Upper lobe of left lung (tissue), 4 donors: ENCODE measurements at regions not wholly inside any gene's neighbourhood (a gene's known extent, or its start where the extent isn't known, plus 50 kb on each side); places are given as distances from the start of the nearest gene placed in this dataset.

ENCODE experiments used
- POLR2A ChIP-seq, 4 donors: fragments of 450-650 bp; IDR thresholded peaks; one replicate each; pipeline ENCODE4 v1.5.1; 2016 to 2017; ENCODE audit warnings: antibody characterized with exemption in 4 of 4, mild to moderate bottlenecking in 2 of 4
- TF ChIP-seq, protein P1 (sequence below), 6 experiments: fragments of 450-650 bp in 4 of 6; fragments of 200-600 bp in 2 of 6; sonication (generic) in 2 of 6; IDR thresholded peaks; one replicate each; pipeline ENCODE4 v1.5.1; 2016 to 2019; ENCODE audit warnings: antibody characterized with exemption in 6 of 6

GRCh38 chr13:73782450-73783449, 351.5 kb downstream of the KLF12 start:
- TF ChIP-seq, protein P1, sequence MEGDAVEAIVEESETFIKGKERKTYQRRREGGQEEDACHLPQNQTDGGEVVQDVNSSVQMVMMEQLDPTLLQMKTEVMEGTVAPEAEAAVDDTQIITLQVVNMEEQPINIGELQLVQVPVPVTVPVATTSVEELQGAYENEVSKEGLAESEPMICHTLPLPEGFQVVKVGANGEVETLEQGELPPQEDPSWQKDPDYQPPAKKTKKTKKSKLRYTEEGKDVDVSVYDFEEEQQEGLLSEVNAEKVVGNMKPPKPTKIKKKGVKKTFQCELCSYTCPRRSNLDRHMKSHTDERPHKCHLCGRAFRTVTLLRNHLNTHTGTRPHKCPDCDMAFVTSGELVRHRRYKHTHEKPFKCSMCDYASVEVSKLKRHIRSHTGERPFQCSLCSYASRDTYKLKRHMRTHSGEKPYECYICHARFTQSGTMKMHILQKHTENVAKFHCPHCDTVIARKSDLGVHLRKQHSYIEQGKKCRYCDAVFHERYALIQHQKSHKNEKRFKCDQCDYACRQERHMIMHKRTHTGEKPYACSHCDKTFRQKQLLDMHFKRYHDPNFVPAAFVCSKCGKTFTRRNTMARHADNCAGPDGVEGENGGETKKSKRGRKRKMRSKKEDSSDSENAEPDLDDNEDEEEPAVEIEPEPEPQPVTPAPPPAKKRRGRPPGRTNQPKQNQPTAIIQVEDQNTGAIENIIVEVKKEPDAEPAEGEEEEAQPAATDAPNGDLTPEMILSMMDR (IDR thresholded peaks at IDR 0.05): no peak
- no peak for TF ChIP-seq POLR2A (IDR thresholded peaks at IDR 0.05)
